H9 (cell line): ENCODE measurements at regions not wholly inside any gene's neighbourhood (a gene's known extent, or its start where the extent isn't known, plus 50 kb on each side); places are given as distances from the start of the nearest gene placed in this dataset.
A peak's percentile ranks its signal among the peaks of the same experiment; 100 is the strongest.

ENCODE experiments used
- DNase-seq: peaks from one replicate; pipeline ENCODE4 v3.0.0-alpha.2; 2017
- H2AFZ ChIP-seq: one replicate; pipeline ENCODE4 v1.6.1; 2013; ENCODE audit warnings: mild to moderate bottlenecking, low read length, control low read depth, moderate library complexity
- H2AK5ac ChIP-seq: 2 replicates; pipeline ENCODE4 v1.6.1; 2013; ENCODE audit warnings: low read length, control low read depth, mixed read lengths; ENCODE audit not compliant: insufficient read length
- H2BK120ac ChIP-seq: one replicate; pipeline ENCODE4 v1.6.1; 2013; ENCODE audit warnings: low read depth, mild to moderate bottlenecking, low read length, control low read depth, inconsistent platforms; ENCODE audit not compliant: poor library complexity, severe bottlenecking
- H2BK12ac ChIP-seq: 2 replicates; pipeline ENCODE4 v1.6.1; 2013; ENCODE audit warnings: low read length, control low read depth, mixed read lengths, low read depth; ENCODE audit not compliant: insufficient read length
- H2BK15ac ChIP-seq: 2 replicates; pipeline ENCODE4 v1.6.1; 2013; ENCODE audit warnings: low read depth, low read length, control low read depth
- H2BK20ac ChIP-seq: one replicate; pipeline ENCODE4 v1.6.1; 2013; ENCODE audit warnings: low read depth, mild to moderate bottlenecking, low read length, control low read depth, inconsistent platforms; ENCODE audit not compliant: poor library complexity, severe bottlenecking
- H2BK5ac ChIP-seq: 2 replicates; pipeline ENCODE4 v1.6.1; 2013; ENCODE audit warnings: low read length, control low read depth, mixed read lengths; ENCODE audit not compliant: insufficient read length
- H3K14ac ChIP-seq: 2 replicates; pipeline ENCODE4 v1.6.1; 2013; ENCODE audit warnings: low read length, control low read depth; ENCODE audit not compliant: insufficient read depth
- H3K18ac ChIP-seq: 2 replicates; pipeline ENCODE4 v1.6.1; 2013; ENCODE audit warnings: low read depth, mild to moderate bottlenecking, mixed read lengths, low read length, control low read depth; ENCODE audit not compliant: insufficient read length
- H3K23ac ChIP-seq: 2 replicates; pipeline ENCODE4 v1.6.1; 2013; ENCODE audit warnings: low read length, control low read depth, mixed read lengths, low read depth; ENCODE audit not compliant: insufficient read length
- H3K23me2 ChIP-seq: 2 replicates; pipeline ENCODE4 v1.6.1; 2013; ENCODE audit warnings: low read depth, mild to moderate bottlenecking, mixed read lengths, low read length, control low read depth; ENCODE audit not compliant: insufficient read length, poor library complexity, severe bottlenecking
- H3K27ac ChIP-seq: 2 replicates; pipeline ENCODE4 v1.5.1; 2013; ENCODE audit warnings: low read length, control low read depth, mixed read lengths, low read depth; ENCODE audit not compliant: insufficient read length
- H3K27me3 ChIP-seq: 2 replicates; pipeline ENCODE4 v1.6.1; 2013; ENCODE audit warnings: low read length, control low read depth, inconsistent platforms; ENCODE audit not compliant: insufficient read depth
- H3K4ac ChIP-seq: 2 replicates; pipeline ENCODE4 v1.6.1; 2013; ENCODE audit warnings: low read depth, mild to moderate bottlenecking, control low read depth, inconsistent platforms, low read length, moderate library complexity
- H3K4me1 ChIP-seq: 2 replicates; pipeline ENCODE4 v1.6.1; 2013; ENCODE audit warnings: low read length, control low read depth, inconsistent platforms; ENCODE audit not compliant: insufficient read depth
- H3K4me2 ChIP-seq: 2 replicates; pipeline ENCODE4 v1.6.1; 2013; ENCODE audit warnings: low read length, control low read depth, mixed read lengths; ENCODE audit not compliant: insufficient read length, insufficient read depth
- H3K56ac ChIP-seq: 2 replicates; pipeline ENCODE4 v1.6.1; 2013; ENCODE audit warnings: low read depth, mild to moderate bottlenecking, mixed read lengths, low read length, control low read depth; ENCODE audit not compliant: insufficient read length
- H3K79me1 ChIP-seq: 2 replicates; pipeline ENCODE4 v1.6.1; 2013; ENCODE audit warnings: low read depth, mild to moderate bottlenecking, moderate library complexity, low read length, control low read depth, inconsistent platforms; ENCODE audit not compliant: insufficient read depth, poor library complexity, severe bottlenecking
- H3K79me2 ChIP-seq: 2 replicates; pipeline ENCODE4 v1.6.1; 2013; ENCODE audit warnings: low read length, control low read depth, inconsistent platforms; ENCODE audit not compliant: insufficient read depth
- H3K9ac ChIP-seq: 2 replicates; pipeline ENCODE4 v1.6.1; 2013; ENCODE audit warnings: low read length, control low read depth, mixed read lengths; ENCODE audit not compliant: insufficient read length; ENCODE audit errors: extremely low read depth
- H3K9me3 ChIP-seq: one replicate; pipeline ENCODE4 v1.6.1; 2013; ENCODE audit warnings: low read depth, low read length, inconsistent platforms; ENCODE audit not compliant: control insufficient read depth
- H3T11ph ChIP-seq: one replicate; pipeline ENCODE4 v1.6.1; 2013; ENCODE audit warnings: mild to moderate bottlenecking, low read length, control low read depth, inconsistent platforms
- H4K20me1 ChIP-seq: one replicate; pipeline ENCODE4 v1.6.1; 2013; ENCODE audit not compliant: control insufficient read depth, insufficient read length, insufficient read depth
- H4K5ac ChIP-seq: 2 replicates; pipeline ENCODE4 v1.6.1; 2013; ENCODE audit warnings: low read depth, mild to moderate bottlenecking, mixed read lengths, low read length, control low read depth; ENCODE audit not compliant: insufficient read length
- H4K8ac ChIP-seq: replicated peaks from 2 replicates; pipeline ENCODE4 v1.6.1; 2013; ENCODE audit warnings: low read length, control low read depth, mixed read lengths, low read depth; ENCODE audit not compliant: insufficient read length
- H4K91ac ChIP-seq: 2 replicates; pipeline ENCODE4 v1.6.1; 2013; ENCODE audit warnings: low read depth, mild to moderate bottlenecking, moderate library complexity, mixed read lengths, low read length, control low read depth; ENCODE audit not compliant: insufficient read length
- H3K27ac Mint-ChIP-seq, 3 experiments: 2 replicates in 2 of 3; 3 replicates in 1 of 3; pipeline ENCODE4 v1.8.0; 2020 to 2021; ENCODE audit warnings: mixed read lengths in 3 of 3, mild to moderate bottlenecking in 1 of 3, moderate library complexity in 1 of 3
- H3K27me3 Mint-ChIP-seq: 2 replicates; pipeline ENCODE4 v1.8.0; 2021; ENCODE audit warnings: low read depth, mild to moderate bottlenecking, moderate library complexity, mixed read lengths
- H3K36me3 Mint-ChIP-seq, 3 experiments: 2 replicates in 2 of 3; 3 replicates in 1 of 3; pipeline ENCODE4 v1.8.0; 2020 to 2021; ENCODE audit warnings: low read depth in 3 of 3, mixed read lengths in 3 of 3; ENCODE audit not compliant: insufficient read depth in 1 of 3
- H3K4me1 Mint-ChIP-seq, 2 experiments: 2 replicates each; pipeline ENCODE4 v1.8.0; 2020; ENCODE audit warnings: mixed read lengths in 2 of 2
- H3K4me3 Mint-ChIP-seq, 2 experiments: 2 replicates in 1 of 2; 3 replicates in 1 of 2; pipeline ENCODE4 v1.8.0; 2020 to 2021; ENCODE audit warnings: mild to moderate bottlenecking in 2 of 2, mixed read lengths in 2 of 2, moderate library complexity in 1 of 2
- H3K9me3 Mint-ChIP-seq, 2 experiments: 2 replicates in 1 of 2; 3 replicates in 1 of 2; pipeline ENCODE4 v1.8.0; 2020; ENCODE audit warnings: mild to moderate bottlenecking in 2 of 2, mixed read lengths in 2 of 2, moderate library complexity in 1 of 2
- CTCF ChIP-seq: fragments of 200-600 bp; sonication (generic); conservative IDR thresholded peaks from 3 replicates; pipeline ENCODE4 v1.8.0; 2021; ENCODE audit warnings: antibody characterized with exemption, mild to moderate bottlenecking
- WGBS: extraction: QIAGEN DNeasy Blood & Tissue Kit; methylation state at CpG from one replicate; pipeline ENCODE4 v1.1.7; 2013; ENCODE audit warnings: missing lambda C conversion rate, low lambda C conversion rate, mixed read lengths; ENCODE audit not compliant: insufficient read length; ENCODE audit errors: extremely low coverage; 5-methylcytosine and 5-hydroxymethylcytosine counted together

GRCh38 chr11:112822478-112823274 is 138.5 kb upstream of the NCAM1 start:
- Histone ChIP-seq H3K18ac (no peak overlapping the region), H2AK5ac (no peak overlapping the region), H3K4me1 (peaks cover 28% of the 10 kb centered on the region), H2BK12ac (no peak overlapping the region), H3K14ac (no peak overlapping the region), H4K91ac (no peak overlapping the region), H2BK120ac (no peak overlapping the region), H3K4me2 (peak overlapping the region; percentile 11), H3K79me2 (no peaks in the 10 kb centered on the region), H4K5ac (no peak overlapping the region), H2AFZ (no peak overlapping the region), H4K20me1 (no peaks in the 10 kb centered on the region), H2BK5ac (no peak overlapping the region), H3K56ac (no peak overlapping the region), H3K23ac (no peak overlapping the region), H4K8ac (no peak overlapping the region), H3K9me3 (no peaks in the 10 kb centered on the region), H3K27ac (no peak overlapping the region), H3K23me2 (no peaks in the 10 kb centered on the region), H3K9ac (no peak overlapping the region), H3T11ph (no peak overlapping the region), H3K4ac (no peak overlapping the region), H2BK15ac (no peak overlapping the region), H2BK20ac (no peak overlapping the region), H3K27me3 (no peaks in the 10 kb centered on the region), H3K79me1 (no peaks in the 10 kb centered on the region)
- no CpG with 5 or more reads among the region's 3 CpGs for WGBS
- peaks cover 2% of the 10 kb centered on the region for H3K27me3 Mint-ChIP-seq
- DNase-seq = peak; percentile 87
- peaks cover 72 to 74% of the 10 kb centered on the region in 2 experiments for H3K4me1 Mint-ChIP-seq
- peaks cover 30 to 36% of the 10 kb centered on the region in 2 experiments for H3K9me3 Mint-ChIP-seq
- peak overlapping the region; percentile 91 to 98 (median 94) for H3K27ac Mint-ChIP-seq
- TF ChIP-seq CTCF = no peak
- peak overlapping the region in 1 of 2 experiments; percentile 69; a peak in 2 of 5 replicates for H3K4me3 Mint-ChIP-seq
- H3K36me3 Mint-ChIP-seq = peaks cover 0 to 38% (median 12%) of the 10 kb centered on the region in 3 experiments; a peak in 6 of 7 replicates
